Keratinocyte (primary cell): ENCODE measurements at regions not wholly inside any gene's neighbourhood (a gene's known extent, or its start where the extent isn't known, plus 50 kb on each side); places are given as distances from the start of the nearest gene placed in this dataset.

Source experiments
- DNase-seq: peaks from one replicate; pipeline ENCODE4 v3.0.0-alpha.2; 2011; ENCODE audit warnings: low read depth, missing footprints, low spot score
- FAIRE-seq: peaks from 2 replicates; lab custom pipeline; 2011; peaks lifted over from hg19 to GRCh38; lab: Jason Lieb, UNC
- H2AFZ ChIP-seq: 2 replicates; pipeline ENCODE4 v1.6.0; 2012; ENCODE audit warnings: low read length, control low read depth, inconsistent platforms; ENCODE audit not compliant: control insufficient read depth
- H3K27ac ChIP-seq: 2 replicates; pipeline ENCODE4 v1.5.1; 2011; ENCODE audit warnings: low read length; ENCODE audit not compliant: control insufficient read depth, insufficient read depth
- H3K27me3 ChIP-seq: 3 replicates; pipeline ENCODE4 v1.6.0; 2011; ENCODE audit warnings: low read length; ENCODE audit not compliant: control insufficient read depth, insufficient read depth; ENCODE audit errors: extremely low read depth
- H3K36me3 ChIP-seq, 2 experiments: 2 replicates in 1 of 2; 3 replicates in 1 of 2; pipeline ENCODE4 v1.5.1; 2011; ENCODE audit warnings: low read length in 2 of 2, mild to moderate bottlenecking in 1 of 2; ENCODE audit not compliant: control insufficient read depth in 2 of 2, insufficient read depth in 2 of 2; ENCODE audit errors: extremely low read depth in 1 of 2
- H3K4me1 ChIP-seq: 3 replicates; pipeline ENCODE4 v1.5.1; 2011; ENCODE audit warnings: low read length; ENCODE audit not compliant: control insufficient read depth, insufficient read depth; ENCODE audit errors: extremely low read depth
- H3K4me2 ChIP-seq: 3 replicates; pipeline ENCODE4 v1.6.0; 2011; ENCODE audit warnings: low read depth, low read length; ENCODE audit not compliant: control insufficient read depth, insufficient read depth; ENCODE audit errors: extremely low read depth
- H3K4me3 ChIP-seq, 3 experiments: fragments of 200-600 bp in 1 of 3; sonication (generic) in 1 of 3; 2 replicates in 2 of 3; 3 replicates in 1 of 3; pipeline ENCODE4 v1.5.1; 2011 to 2016; ENCODE audit warnings: low read length in 3 of 3, mild to moderate bottlenecking in 3 of 3, control low read depth in 2 of 3, inconsistent platforms in 1 of 3, low read depth in 1 of 3, mixed read lengths in 1 of 3, mixed run types in 1 of 3, moderate library complexity in 1 of 3; ENCODE audit not compliant: control insufficient read depth in 2 of 3, insufficient read depth in 2 of 3; ENCODE audit errors: extremely low read depth in 1 of 3
- H3K79me2 ChIP-seq: 2 replicates; pipeline ENCODE4 v1.6.0; 2012; ENCODE audit warnings: low read length; ENCODE audit not compliant: control insufficient read depth, insufficient read depth
- H3K9ac ChIP-seq: 3 replicates; pipeline ENCODE4 v1.6.0; 2011; ENCODE audit warnings: low read length; ENCODE audit not compliant: control insufficient read depth, insufficient read depth; ENCODE audit errors: extremely low read depth
- H3K9me1 ChIP-seq: 3 replicates; pipeline ENCODE4 v1.6.0; 2011; ENCODE audit warnings: low read length; ENCODE audit not compliant: control insufficient read depth, insufficient read depth; ENCODE audit errors: extremely low read depth
- H3K9me3 ChIP-seq: 2 replicates; pipeline ENCODE4 v1.5.1; 2012; ENCODE audit warnings: low read depth, low read length; ENCODE audit not compliant: control insufficient read depth
- H4K20me1 ChIP-seq: 3 replicates; pipeline ENCODE4 v1.6.0; 2011; ENCODE audit warnings: low read length; ENCODE audit not compliant: control insufficient read depth, insufficient read depth; ENCODE audit errors: extremely low read depth
- CTCF ChIP-seq, 3 experiments: IDR thresholded peaks in 1 of 3; conservative IDR thresholded peaks in 1 of 3; optimal IDR thresholded peaks in 1 of 3; 2 replicates in 2 of 3; 3 replicates in 1 of 3; pipeline versions ENCODE3 to v1.5.1; 2011; ENCODE audit warnings: low read length in 3 of 3, mild to moderate bottlenecking in 3 of 3, moderate library complexity in 2 of 3, control low read depth in 1 of 3, inconsistent platforms in 1 of 3; ENCODE audit not compliant: insufficient read depth in 2 of 3; ENCODE audit errors: extremely low read depth in 1 of 3
- EZH2 ChIP-seq: IDR thresholded peaks from one replicate; pipeline ENCODE4 v1.6.1; 2012; ENCODE audit warnings: inconsistent platforms, mild to moderate bottlenecking, low read length, moderate library complexity
- dilution Hi-C: fragments of 300-500 bp; cut with MboI; formaldehyde crosslinking; loops from one replicate; pipeline ENCODE4 v1.7.0; 2020; ENCODE audit warnings: low sequenced_read_pairs; ENCODE audit not compliant: extremely low pct_ligation_motif_present

- H3K4me3 ChIP-seq, result no peak overlapping the region
- no peaks in the 10 kb centered on the region for H3K79me2 ChIP-seq
- H3K4me2 ChIP-seq, result no peak overlapping the region
- no peak overlapping the region for H3K9ac ChIP-seq
- FAIRE-seq, result no peak
- no peak overlapping the region for H2AFZ ChIP-seq
- H3K36me3 ChIP-seq, result no peaks in the 10 kb centered on the region
- TF ChIP-seq CTCF (optimal IDR thresholded peaks at IDR 0.05 in 1 of 3, IDR thresholded peaks at IDR 0.05 in 1 of 3, conservative IDR thresholded peaks at IDR 0.05 in 1 of 3; ENCODE audit: extremely low read depth in 1 of 3, insufficient read depth in 2 of 3, low read length in 3 of 3), result no peak
- TF ChIP-seq EZH2, result no peak
- no peaks in the 10 kb centered on the region for H3K4me1 ChIP-seq
- DNase-seq, result no peak
- H3K27me3 ChIP-seq, result peaks cover 15% of the 10 kb centered on the region
- H3K9me3 ChIP-seq, result no peaks in the 10 kb centered on the region
- dilution Hi-C loops, result no loop called here
- H3K9me1 ChIP-seq, result no peaks in the 10 kb centered on the region
- H3K27ac ChIP-seq, result no peak overlapping the region
- H4K20me1 ChIP-seq, result peaks cover 4% of the 10 kb centered on the region
These were observed 98.6 kb upstream of the THY1 start for GRCh38 chr11:119521551-119521950.

GRCh38 chr11:119520966-119521365, 98.0 kb upstream of the THY1 start:
- H3K27me3 ChIP-seq, result peaks cover 15% of the 10 kb centered on the region
- no peak overlapping the region for H3K4me2 ChIP-seq
- H3K4me1 ChIP-seq, result no peaks in the 10 kb centered on the region
- DNase-seq (no peak), FAIRE-seq (no peak)
- H3K36me3 ChIP-seq, result no peaks in the 10 kb centered on the region
- H4K20me1 ChIP-seq, result peaks cover 4% of the 10 kb centered on the region
- dilution Hi-C loops, result no loop called here
- no peaks in the 10 kb centered on the region for H3K9me3 ChIP-seq
- no peak overlapping the region for H3K4me3 ChIP-seq
- H3K79me2 ChIP-seq, result no peaks in the 10 kb centered on the region
- TF ChIP-seq CTCF (optimal IDR thresholded peaks at IDR 0.05 in 1 of 3, IDR thresholded peaks at IDR 0.05 in 1 of 3, conservative IDR thresholded peaks at IDR 0.05 in 1 of 3; ENCODE audit: extremely low read depth in 1 of 3, insufficient read depth in 2 of 3, low read length in 3 of 3) (no peak), EZH2 (no peak)
- H2AFZ ChIP-seq, result no peak overlapping the region
- H3K9me1 ChIP-seq, result no peaks in the 10 kb centered on the region
- H3K27ac ChIP-seq, result no peak overlapping the region
- H3K9ac ChIP-seq, result no peak overlapping the region
